PC-3 (cell line): ENCODE measurements at regions not wholly inside any gene's neighbourhood (a gene's known extent, or its start where the extent isn't known, plus 50 kb on each side); places are given as distances from the start of the nearest gene placed in this dataset.

Experiments used
- ATAC-seq: fragments of 200-7000 bp; cut with Tn5 transposase; 2 replicates; pipeline ENCODE4 v1.9.1; 2020; ENCODE audit warnings: mild to moderate bottlenecking, moderate library complexity
- BruUV-seq: library from RNA; stranded (reverse); fragments of 400-500 nt; replicated peaks from 2 replicates; lab custom pipeline; 2021; lab: Mats Ljungman, UMichigan
- CTCF ChIA-PET: fragments of 300-600 bp; sonication (Branson Sonifier 250); formaldehyde crosslinking; loops from one replicate; lab custom pipeline; 2022; ENCODE audit warnings: antibody characterized with exemption; lab: Charles Lee
- POLR2A ChIA-PET: fragments of 300-600 bp; sonication (Branson Sonifier 250); formaldehyde crosslinking; loops from one replicate; lab custom pipeline; 2022; ENCODE audit warnings: antibody characterized with exemption; ENCODE audit not compliant: unreplicated experiment; lab: Charles Lee
- DNase-seq: peaks from one replicate; pipeline ENCODE4 v3.0.0-alpha.2; 2015
- H2AFZ ChIP-seq: fragments of 300-600 bp; sonication (generic); 2 replicates; pipeline ENCODE4 v1.6.0; 2016; ENCODE audit warnings: antibody characterized with exemption, low read length
- H3F3A ChIP-seq: fragments of 300-600 bp; sonication (generic); one replicate; pipeline ENCODE4 v1.6.0; 2017; ENCODE audit warnings: antibody characterized with exemption, low read length, control low read depth, mild to moderate bottlenecking; ENCODE audit not compliant: unreplicated experiment
- H3K27ac ChIP-seq: fragments of 300-600 bp; sonication (generic); 2 replicates; pipeline ENCODE4 v1.5.1; 2016; ENCODE audit warnings: mild to moderate bottlenecking, low read length
- H3K27me3 ChIP-seq: fragments of 300-600 bp; sonication (generic); 2 replicates; pipeline ENCODE4 v1.6.1; 2016; ENCODE audit warnings: low read length, mixed read lengths
- H3K36me3 ChIP-seq: fragments of 300-600 bp; sonication (generic); 2 replicates; pipeline ENCODE4 v1.6.1; 2016; ENCODE audit warnings: low read depth, mixed run types, low read length, mixed read lengths
- H3K4me1 ChIP-seq: fragments of 300-600 bp; sonication (generic); 2 replicates; pipeline ENCODE4 v1.5.1; 2016; ENCODE audit warnings: low read length; ENCODE audit not compliant: insufficient read depth
- H3K4me2 ChIP-seq: fragments of 300-600 bp; sonication (generic); 2 replicates; pipeline ENCODE4 v1.6.0; 2016; ENCODE audit warnings: low read length
- H3K4me3 ChIP-seq: fragments of 300-600 bp; sonication (generic); 2 replicates; pipeline ENCODE4 v1.5.1; 2016; ENCODE audit warnings: mild to moderate bottlenecking, low read length, mixed read lengths
- H3K79me2 ChIP-seq: fragments of 300-600 bp; sonication (generic); 2 replicates; pipeline ENCODE4 v1.6.1; 2017; ENCODE audit warnings: low read length, mixed read lengths
- H3K9ac ChIP-seq: fragments of 300-600 bp; sonication (generic); 2 replicates; pipeline ENCODE4 v1.6.0; 2016; ENCODE audit warnings: mild to moderate bottlenecking, low read length
- H3K9me2 ChIP-seq: fragments of 300-600 bp; sonication (generic); replicated peaks from 2 replicates; pipeline ENCODE4 v1.6.1; 2016; ENCODE audit warnings: mixed run types, low read length, mixed read lengths
- H3K9me3 ChIP-seq: fragments of 300-600 bp; sonication (generic); 2 replicates; pipeline ENCODE4 v1.6.1; 2016; ENCODE audit warnings: low read length, mixed read lengths
- H4K20me1 ChIP-seq: fragments of 300-600 bp; sonication (generic); 2 replicates; pipeline ENCODE4 v1.6.1; 2016; ENCODE audit warnings: low read length, mixed read lengths
- CTCF ChIP-seq: fragments of 300-600 bp; sonication (generic); conservative IDR thresholded peaks from 2 replicates; pipeline ENCODE4 v1.5.1; 2017; ENCODE audit warnings: antibody characterized with exemption, low read depth, mild to moderate bottlenecking, low read length
- EZH2 ChIP-seq: fragments of 300-600 bp; sonication (generic); IDR thresholded peaks from one replicate; pipeline ENCODE4 v1.6.1; 2017; ENCODE audit warnings: antibody characterized with exemption, mild to moderate bottlenecking, low read length; ENCODE audit not compliant: unreplicated experiment
- EZH2phosphoT487 ChIP-seq: fragments of 300-600 bp; sonication (generic); IDR thresholded peaks from 2 replicates; pipeline ENCODE4 v1.6.1; 2018; ENCODE audit warnings: mild to moderate bottlenecking, antibody characterized with exemption, low read length, borderline replicate concordance
- intact Hi-C: fragments of 100-400 bp; cut with micrococcal nuclease; formaldehyde crosslinking; loops from 2 replicates; pipeline ENCODE4 v1.9.0; 2023

DNA sequence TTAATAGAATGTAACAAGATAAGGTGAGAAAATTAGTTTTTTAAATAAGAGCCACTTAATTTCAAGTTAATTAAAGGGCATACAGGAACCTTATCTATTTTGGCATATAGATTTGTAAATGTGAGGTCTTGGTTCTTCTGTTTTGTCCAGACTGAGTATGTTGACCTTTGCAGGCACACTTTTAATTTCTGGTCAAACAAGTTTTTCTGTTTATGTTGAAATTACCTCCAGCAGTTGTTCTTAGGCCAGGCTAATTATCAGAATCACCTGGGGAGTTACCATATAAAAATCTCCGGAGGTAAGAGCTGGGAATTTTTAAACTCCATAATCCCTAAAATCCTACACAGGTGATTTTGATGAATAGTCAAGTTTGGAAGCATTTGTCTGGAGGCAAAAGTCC is 227.4 kb upstream of the ANKRD50 start:
- Histone ChIP-seq H3K27me3 (no peaks in the 10 kb centered on the region), H3K9me3 (no peaks in the 10 kb centered on the region), H3K27ac (peak overlapping the region; percentile 98), H3K9ac (peak overlapping the region; percentile 88), H2AFZ (no peak overlapping the region), H3K36me3 (no peaks in the 10 kb centered on the region), H3K4me1 (peaks cover 61% of the 10 kb centered on the region), H3K9me2 (no peaks in the 10 kb centered on the region), H4K20me1 (no peaks in the 10 kb centered on the region), H3F3A (peaks cover 7% of the 10 kb centered on the region), H3K4me2 (peak overlapping the region; percentile 70), H3K4me3 (no peak overlapping the region), H3K79me2 (no peaks in the 10 kb centered on the region)
- TF ChIP-seq EZH2phosphoT487: no peak
- TF ChIP-seq EZH2: no peak
- no peak for TF ChIP-seq CTCF
- intact Hi-C loops: loop anchor here (2.0 to 5.0 kb wide), 4 partner anchors 35 to 605 kb away; no protein-coding TSS in a partner anchor
- TSS peak; percentile 49 for BruUV-seq
- ChIA-PET POLR2A (no interaction called here), CTCF (no interaction called here)
- peak; percentile 62 for DNase-seq
- no peak for ATAC-seq

GRCh38 chr4:124938836-124939235 is 226.3 kb upstream of the ANKRD50 start:
- BruUV-seq: no TSS peak
- H3K4me3 ChIP-seq: no peak overlapping the region
- H3K36me3 ChIP-seq: no peaks in the 10 kb centered on the region
- no peak for TF ChIP-seq EZH2phosphoT487
- no peak for TF ChIP-seq CTCF
- no peak for TF ChIP-seq EZH2
- ChIA-PET POLR2A (interaction anchor here (0.6 kb wide), 1 partner anchor 1534 kb away, joined by 3 read pairs; no protein-coding TSS in a partner anchor), CTCF (no interaction called here)
- H3K9me2 ChIP-seq: no peaks in the 10 kb centered on the region
- H3K27ac ChIP-seq: peak overlapping the region; percentile 98
- H3K4me1 ChIP-seq: peaks cover 56% of the 10 kb centered on the region
- H3K9me3 ChIP-seq: no peaks in the 10 kb centered on the region
- no peaks in the 10 kb centered on the region for H3K27me3 ChIP-seq
- intact Hi-C loops: no loop called here
- peak overlapping the region; percentile 88; the same call in 1 of the 2 replicates for H3K9ac ChIP-seq
- ATAC-seq (no peak), DNase-seq (no peak)
- peaks cover 7% of the 10 kb centered on the region for H3F3A ChIP-seq
- no peaks in the 10 kb centered on the region for H3K79me2 ChIP-seq
- no peaks in the 10 kb centered on the region for H4K20me1 ChIP-seq
- no peak overlapping the region for H2AFZ ChIP-seq
- peak overlapping the region; percentile 18; the same call in 1 of the 2 replicates for H3K4me2 ChIP-seq

DNA sequence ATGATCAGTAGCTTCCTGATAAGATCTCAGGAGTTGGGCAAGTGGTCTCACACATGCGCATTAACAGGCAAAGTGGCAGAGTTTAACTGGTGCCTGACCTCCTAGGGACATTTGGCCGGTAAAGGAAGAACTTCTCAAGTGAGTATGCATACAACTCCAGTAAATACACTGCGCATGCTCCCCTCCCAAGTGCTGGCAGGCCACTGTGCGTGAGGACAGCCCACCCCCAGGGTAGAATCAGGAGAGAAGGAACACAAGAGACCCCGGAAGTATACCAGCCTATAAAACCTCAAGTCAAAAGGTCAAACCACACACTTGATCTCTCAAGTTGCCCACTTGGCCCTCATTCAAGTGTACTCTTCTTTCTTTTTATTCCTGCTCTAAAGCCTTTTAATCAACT is 225.5 kb upstream of the ANKRD50 start:
- BruUV-seq: no TSS peak

More for the DNA sequence above, 225.5 kb upstream of the ANKRD50 start:
- Histone ChIP-seq H3K9me2 (no peaks in the 10 kb centered on the region), H3K4me2 (peak overlapping the region; percentile 24; the same call in 1 of the 2 replicates), H3F3A (peaks cover 7% of the 10 kb centered on the region), H4K20me1 (no peaks in the 10 kb centered on the region), H3K36me3 (no peaks in the 10 kb centered on the region), H2AFZ (no peak overlapping the region), H3K9ac (no peak overlapping the region), H3K27me3 (no peaks in the 10 kb centered on the region), H3K27ac (peak overlapping the region; percentile 98), H3K79me2 (no peaks in the 10 kb centered on the region), H3K4me3 (no peak overlapping the region), H3K9me3 (no peaks in the 10 kb centered on the region), H3K4me1 (peaks cover 49% of the 10 kb centered on the region)
- TF ChIP-seq EZH2: no peak
- POLR2A ChIA-PET: no interaction called here
- intact Hi-C loops: no loop called here
- CTCF ChIA-PET: no interaction called here
- no peak for ATAC-seq
- no peak for DNase-seq
